OCI-LY1 (cell line): ENCODE measurements at regions not wholly inside any gene's neighbourhood (a gene's known extent, or its start where the extent isn't known, plus 50 kb on each side); places are given as distances from the start of the nearest gene placed in this dataset.

ENCODE experiments used
- H2AFZ ChIP-seq: fragments of 200-600 bp; sonication (generic), shearing (Covaris generic); 2 replicates; pipeline ENCODE4 v1.6.0; 2014; ENCODE audit warnings: antibody characterized with exemption, mild to moderate bottlenecking, low read length
- H3F3A ChIP-seq: fragments of 200-600 bp; sonication (generic), shearing (Covaris generic); 2 replicates; pipeline ENCODE4 v1.6.0; 2014; ENCODE audit warnings: mild to moderate bottlenecking, antibody characterized with exemption, low read length, moderate library complexity; ENCODE audit not compliant: insufficient read depth
- H3K27ac ChIP-seq: fragments of 200-600 bp; sonication (generic); 2 replicates; pipeline ENCODE4 v1.5.1; 2014; ENCODE audit warnings: low read length, mixed run types, mild to moderate bottlenecking, low read depth; ENCODE audit not compliant: poor library complexity, severe bottlenecking
- H3K27me3 ChIP-seq: fragments of 200-600 bp; sonication (generic); 2 replicates; pipeline ENCODE4 v1.6.0; 2014; ENCODE audit warnings: antibody characterized with exemption, mild to moderate bottlenecking, low read length, moderate library complexity; ENCODE audit not compliant: insufficient read depth
- H3K36me3 ChIP-seq: fragments of 200-600 bp; sonication (generic); 2 replicates; pipeline ENCODE4 v1.6.1; 2014; ENCODE audit warnings: mild to moderate bottlenecking, antibody characterized with exemption, low read length, moderate library complexity, mixed read lengths; ENCODE audit not compliant: insufficient read depth
- H3K4me1 ChIP-seq: fragments of 200-600 bp; sonication (generic); 2 replicates; pipeline ENCODE4 v1.5.1; 2014; ENCODE audit warnings: mild to moderate bottlenecking, low read length, moderate library complexity; ENCODE audit not compliant: insufficient read depth, severe bottlenecking
- H3K4me2 ChIP-seq: fragments of 200-600 bp; sonication (generic), shearing (Covaris generic); 2 replicates; pipeline ENCODE4 v1.6.1; 2014; ENCODE audit warnings: low read length
- H3K4me3 ChIP-seq: fragments of 200-600 bp; sonication (generic); 2 replicates; pipeline ENCODE4 v1.5.1; 2014; ENCODE audit warnings: low read length, low read depth, mild to moderate bottlenecking, mixed read lengths; ENCODE audit not compliant: poor library complexity, severe bottlenecking
- H3K79me2 ChIP-seq: fragments of 200-600 bp; shearing (Covaris generic); 2 replicates; pipeline ENCODE4 v1.6.1; 2016; ENCODE audit warnings: mixed run types, low read length, mixed read lengths; ENCODE audit not compliant: insufficient read depth
- H3K9ac ChIP-seq: fragments of 200-600 bp; sonication (generic), shearing (Covaris generic); 2 replicates; pipeline ENCODE4 v1.6.1; 2014; ENCODE audit warnings: mild to moderate bottlenecking, low read length, mixed read lengths
- H3K9me2 ChIP-seq: fragments of 200-600 bp; sonication (generic), shearing (Covaris generic); 2 replicates; pipeline ENCODE4 v1.6.1; 2014; ENCODE audit warnings: low read depth, mild to moderate bottlenecking, low read length, mixed read lengths
- H3K9me3 ChIP-seq: fragments of 200-600 bp; shearing (Covaris generic); 2 replicates; pipeline ENCODE4 v1.6.1; 2014; ENCODE audit warnings: low read length, mixed read lengths
- H4K20me1 ChIP-seq: fragments of 200-600 bp; sonication (generic), shearing (Covaris generic); 2 replicates; pipeline ENCODE4 v1.6.0; 2016; ENCODE audit warnings: mild to moderate bottlenecking, low read length; ENCODE audit not compliant: insufficient read depth
- CTCF ChIP-seq: fragments of 200-600 bp; sonication (generic), shearing (Covaris generic); IDR thresholded peaks from 2 replicates; pipeline ENCODE4 v1.5.1; 2017; ENCODE audit warnings: mild to moderate bottlenecking, antibody characterized with exemption, low read length, moderate library complexity, mixed read lengths
- EZH2 ChIP-seq: fragments of 200-600 bp; sonication (generic), shearing (Covaris generic); IDR thresholded peaks from 2 replicates; pipeline ENCODE4 v1.8.0; 2017; ENCODE audit warnings: borderline replicate concordance, mixed run types, mild to moderate bottlenecking, antibody characterized with exemption, low read length, moderate library complexity, mixed read lengths

- no peaks in the 10 kb centered on the region for H3K9me3 ChIP-seq
- no peaks in the 10 kb centered on the region for H3K9me2 ChIP-seq
- H3K9ac ChIP-seq: peak overlapping the region; percentile 53
- no peaks in the 10 kb centered on the region for H3K27me3 ChIP-seq
- H3K36me3 ChIP-seq: no peaks in the 10 kb centered on the region
- H3K4me1 ChIP-seq: peaks cover 53% of the 10 kb centered on the region
- peak overlapping the region; percentile 25 for H3K4me3 ChIP-seq
- H3K4me2 ChIP-seq: peak overlapping the region; percentile 63
- peaks cover 6% of the 10 kb centered on the region; the same call in 1 of the 2 replicates for H3F3A ChIP-seq
- H4K20me1 ChIP-seq: no peaks in the 10 kb centered on the region
- H3K27ac ChIP-seq: peak overlapping the region; percentile 88
- no peak overlapping the region for H2AFZ ChIP-seq
- TF ChIP-seq EZH2 (no peak), CTCF (no peak)
- no peaks in the 10 kb centered on the region for H3K79me2 ChIP-seq
Measured at GRCh38 chr20:53847837-53848170, 222.6 kb downstream of the BCAS1 start.

- peak overlapping the region; percentile 53 for H3K9ac ChIP-seq
- peaks cover 58% of the 10 kb centered on the region for H3K4me1 ChIP-seq
- H3K36me3 ChIP-seq: no peaks in the 10 kb centered on the region
- peak overlapping the region; percentile 25 for H3K4me3 ChIP-seq
- no peaks in the 10 kb centered on the region for H3K27me3 ChIP-seq
- TF ChIP-seq EZH2: no peak
- no peak for TF ChIP-seq CTCF
- no peaks in the 10 kb centered on the region for H3K9me2 ChIP-seq
- no peaks in the 10 kb centered on the region for H3K9me3 ChIP-seq
- no peaks in the 10 kb centered on the region for H4K20me1 ChIP-seq
- H3K79me2 ChIP-seq: no peaks in the 10 kb centered on the region
- H2AFZ ChIP-seq: no peak overlapping the region
- peak overlapping the region; percentile 88 for H3K27ac ChIP-seq
- H3F3A ChIP-seq: peaks cover 11% of the 10 kb centered on the region; the same call in 1 of the 2 replicates
- peak overlapping the region; percentile 63 for H3K4me2 ChIP-seq
Measured at GRCh38 chr20:53847139-53847836, 223.1 kb downstream of the BCAS1 start.

GRCh38 chr20:53846640-53847039 is 223.8 kb downstream of the BCAS1 start:
- H3K4me3 ChIP-seq: no peak overlapping the region
- H4K20me1 ChIP-seq: no peaks in the 10 kb centered on the region
- H3K36me3 ChIP-seq: no peaks in the 10 kb centered on the region
- H3F3A ChIP-seq: peaks cover 17% of the 10 kb centered on the region; the same call in 1 of the 2 replicates
- peak overlapping the region; percentile 63 for H3K4me2 ChIP-seq
- no peaks in the 10 kb centered on the region for H3K9me2 ChIP-seq
- peak overlapping the region; percentile 88 for H3K27ac ChIP-seq
- H3K27me3 ChIP-seq: no peaks in the 10 kb centered on the region
- no peaks in the 10 kb centered on the region for H3K79me2 ChIP-seq
- H3K9me3 ChIP-seq: no peaks in the 10 kb centered on the region
- H3K9ac ChIP-seq: peak overlapping the region; percentile 53; the same call in 1 of the 2 replicates
- TF ChIP-seq CTCF (no peak), EZH2 (no peak)
- no peak overlapping the region for H2AFZ ChIP-seq
- peaks cover 64% of the 10 kb centered on the region for H3K4me1 ChIP-seq
